CD4-positive, alpha-beta T cell treated with Interleukin-12 subunit alpha and Interleukin-12 subunit beta, for 1 hour (primary cell): ENCODE measurements at regions not wholly inside any gene's neighbourhood (a gene's known extent, or its start where the extent isn't known, plus 50 kb on each side); places are given as distances from the start of the nearest gene placed in this dataset.
"Not testable (repeated sequence)": the region's sequence is repeated elsewhere in the genome, so short reads cannot be mapped to it uniquely, and the experiment has no call there.

Source experiments
- DNase-seq: peaks from one replicate; pipeline ENCODE4 v3.0.0-alpha.2; 2020

- peak; percentile 56 for DNase-seq
Observed at GRCh38 chr12:47408171-47408871, 297.5 kb downstream of the RPAP3 start.

- no peak for DNase-seq
Observed at GRCh38 chr12:47407463-47408129, 298.2 kb downstream of the RPAP3 start.

GRCh38 chr12:47403681-47404080, 302.1 kb downstream of the RPAP3 start:
- no peak for DNase-seq

- DNase-seq = not testable (repeated sequence)
Observed at GRCh38 chr12:47401196-47401595, 304.6 kb downstream of the RPAP3 start.

GRCh38 chr12:47400266-47400665, 305.6 kb downstream of the RPAP3 start:
- DNase-seq = no peak

GRCh38 chr12:47397664-47398281, 308.1 kb downstream of the RPAP3 start:
- peak; percentile 74 for DNase-seq

GRCh38 chr12:47396902-47397663, 308.7 kb downstream of the RPAP3 start:
- DNase-seq = no peak

- DNase-seq = no peak
Observed at GRCh38 chr12:47394070-47394469, 311.8 kb downstream of the RPAP3 start.

- DNase-seq = no peak
Observed at GRCh38 chr12:47393403-47393790, 312.4 kb downstream of the RPAP3 start.

- DNase-seq = peak; percentile 74
Observed at GRCh38 chr12:47391566-47391965, 311.8 kb upstream of the AMIGO2 start.

GRCh38 chr12:47388712-47389111, 309.0 kb upstream of the AMIGO2 start:
- DNase-seq = no peak

GRCh38 chr12:47387994-47388393, 308.2 kb upstream of the AMIGO2 start:
- DNase-seq = no peak

GRCh38 chr12:47385653-47386052, 305.9 kb upstream of the AMIGO2 start:
- DNase-seq = no peak

- DNase-seq = no peak
Observed at GRCh38 chr12:47383942-47384341, 304.2 kb upstream of the AMIGO2 start.

- no peak for DNase-seq
Observed at GRCh38 chr12:47382305-47382704, 302.5 kb upstream of the AMIGO2 start.

GRCh38 chr12:47378907-47379306, 299.1 kb upstream of the AMIGO2 start:
- no peak for DNase-seq

- no peak for DNase-seq
Observed at GRCh38 chr12:47378222-47378582, 298.4 kb upstream of the AMIGO2 start.

- DNase-seq = no peak
Observed at GRCh38 chr12:47377414-47378221, 297.9 kb upstream of the AMIGO2 start.

GRCh38 chr12:47376927-47377326, 297.2 kb upstream of the AMIGO2 start:
- DNase-seq = no peak

GRCh38 chr12:47373554-47374150, 293.9 kb upstream of the AMIGO2 start:
- no peak for DNase-seq

- no peak for DNase-seq
Observed at GRCh38 chr12:47370421-47370820, 290.7 kb upstream of the AMIGO2 start.

GRCh38 chr12:47369085-47369484, 289.3 kb upstream of the AMIGO2 start:
- no peak for DNase-seq
